GM19467 (cell line): ENCODE measurements at regions not wholly inside any gene's neighbourhood (a gene's known extent, or its start where the extent isn't known, plus 50 kb on each side); places are given as distances from the start of the nearest gene placed in this dataset.

Experiments used
- ATAC-seq: cut with Tn5 transposase; IDR thresholded peaks from one replicate; pipeline ENCODE4 v1.9.1; 2021; ENCODE audit warnings: mild to moderate bottlenecking, moderate library complexity; ENCODE audit not compliant: unreplicated experiment

GRCh38 chr16:65878347-65878746 is 488.1 kb upstream of the CDH5 start:
- ATAC-seq: no peak

- no peak for ATAC-seq
These were observed 489.9 kb upstream of the CDH5 start for GRCh38 chr16:65876624-65877023.

- no peak for ATAC-seq
These were observed 490.5 kb upstream of the CDH5 start for GRCh38 chr16:65876056-65876408.

- ATAC-seq: no peak
These were observed 491.0 kb upstream of the CDH5 start for GRCh38 chr16:65875381-65876055.

- no peak for ATAC-seq
These were observed 497.2 kb upstream of the CDH5 start for GRCh38 chr16:65869261-65869660.

- ATAC-seq: no peak
These were observed 499.1 kb upstream of the CDH5 start for GRCh38 chr16:65867276-65867960.

GRCh38 chr16:65863236-65863635 is 503.3 kb upstream of the CDH5 start:
- ATAC-seq: no peak

- ATAC-seq: no peak
These were observed 505.3 kb upstream of the CDH5 start for GRCh38 chr16:65861131-65861731.

GRCh38 chr16:65855171-65856145 is 511.0 kb upstream of the CDH5 start:
- ATAC-seq: no peak

- ATAC-seq: no peak
These were observed 520.3 kb upstream of the CDH5 start for GRCh38 chr16:65846210-65846602.

- ATAC-seq: no peak
These were observed 520.9 kb upstream of the CDH5 start for GRCh38 chr16:65845466-65846209.

- no peak for ATAC-seq
These were observed 522.5 kb upstream of the CDH5 start for GRCh38 chr16:65843941-65844340.

GRCh38 chr16:65842067-65842466 is 524.4 kb upstream of the CDH5 start:
- no peak for ATAC-seq

- ATAC-seq: no peak
These were observed 528.5 kb upstream of the CDH5 start for GRCh38 chr16:65838001-65838400.

GRCh38 chr16:65837464-65837863 is 529.0 kb upstream of the CDH5 start:
- ATAC-seq: no peak

GRCh38 chr16:65834688-65835087 is 531.8 kb upstream of the CDH5 start:
- ATAC-seq: no peak

GRCh38 chr16:65833171-65833871 is 533.2 kb upstream of the CDH5 start:
- no peak for ATAC-seq

- no peak for ATAC-seq
These were observed 533.8 kb upstream of the CDH5 start for GRCh38 chr16:65832679-65833078.

- no peak for ATAC-seq
These were observed 534.4 kb upstream of the CDH5 start for GRCh38 chr16:65831903-65832666.
